NT2/D1 (cell line): ENCODE measurements at regions not wholly inside any gene's neighbourhood (a gene's known extent, or its start where the extent isn't known, plus 50 kb on each side); places are given as distances from the start of the nearest gene placed in this dataset.

Source experiments
- SUZ12 ChIP-seq: IDR thresholded peaks from 2 replicates; pipeline ENCODE4 v1.6.1; 2011; ENCODE audit not compliant: insufficient read length, insufficient read depth; ENCODE audit errors: extremely low read depth
- YY1 ChIP-seq: IDR thresholded peaks from 2 replicates; pipeline ENCODE4 v1.6.1; 2011; ENCODE audit not compliant: insufficient read length, insufficient read depth
- ZNF274 ChIP-seq: IDR thresholded peaks from 2 replicates; pipeline ENCODE4 v1.6.1; 2011; ENCODE audit warnings: mild to moderate bottlenecking, low read depth, low read length

DNA sequence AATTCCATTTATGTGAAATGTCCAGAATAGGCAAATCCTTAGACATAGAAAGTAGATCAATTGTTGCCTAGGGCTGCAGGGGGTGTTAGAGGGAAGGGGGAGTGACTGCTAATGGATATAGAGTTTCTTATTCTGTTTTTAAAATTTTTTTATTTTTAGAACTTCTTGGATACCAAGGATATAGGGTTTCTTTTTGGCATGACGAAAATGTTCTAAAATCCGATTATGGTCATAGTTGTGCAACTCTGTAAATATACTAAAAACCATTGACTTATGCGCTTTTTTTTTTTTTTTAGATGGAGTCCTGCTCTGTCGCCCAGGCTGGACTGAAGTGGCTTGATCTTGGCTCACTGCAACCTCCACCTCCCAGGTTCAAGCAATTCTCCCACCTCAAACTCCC is 125.2 kb upstream of the USP9X start:
- TF ChIP-seq YY1 (no peak), SUZ12 (no peak), ZNF274 (no peak)
